A549 (cell line): ENCODE measurements at regions not wholly inside any gene's neighbourhood (a gene's known extent, or its start where the extent isn't known, plus 50 kb on each side); places are given as distances from the start of the nearest gene placed in this dataset.

Experiments
- ATAC-seq, 2 experiments: fragments of 200-7000 bp in 1 of 2; fragments of >200 bp in 1 of 2; cut with Nextera tagmentation in 1 of 2; cut with Tn5 transposase in 1 of 2; 3 replicates each; pipeline versions ENCODE4 v1.8.0 to v1.9.1; 2018 to 2020; ENCODE audit warnings: mild to moderate bottlenecking in 1 of 2, moderate library complexity in 1 of 2
- CTCF ChIA-PET: fragments of 300-600 bp; sonication (Branson Sonifier 250); formaldehyde crosslinking; extraction: SDS; loops from one replicate; lab custom pipeline; 2021; ENCODE audit warnings: antibody characterized with exemption, inconsistent platforms; lab: Yijun Ruan, JAX
- POLR2A ChIA-PET: fragments of 350-600 bp; formaldehyde crosslinking; extraction: SDS; loops from one replicate; lab custom pipeline; 2021; ENCODE audit warnings: antibody characterized with exemption, inconsistent platforms; lab: Yijun Ruan, JAX
- DNase-seq, 2 experiments: peaks; one replicate each; pipeline versions ENCODE4 v3.0.0 to v3.0.0-alpha.2; 2011 to 2016; ENCODE audit warnings: low read depth in 1 of 2, low spot score in 1 of 2
- FAIRE-seq: peaks from 2 replicates; lab custom pipeline; 2011; peaks lifted over from hg19 to GRCh38; lab: Jason Lieb, UNC
- H3K27ac ChIP-seq, 2 experiments: fragments of >200 bp; sonication (Bioruptor Twin); formaldehyde crosslinking; 3 replicates each; pipeline ENCODE4 v1.5.1; 2016 to 2017
- H3K4me1 ChIP-seq: fragments of >200 bp; sonication (Bioruptor Twin); formaldehyde crosslinking; 3 replicates; pipeline ENCODE4 v1.6.1; 2016
- H3K4me2 ChIP-seq: fragments of >200 bp; sonication (Bioruptor Twin); formaldehyde crosslinking; 3 replicates; pipeline ENCODE4 v1.6.1; 2016
- H3K4me3 ChIP-seq: fragments of >200 bp; sonication (Bioruptor Twin); formaldehyde crosslinking; 3 replicates; pipeline ENCODE4 v1.5.1; 2016
- H3K9me3 ChIP-seq: fragments of >200 bp; sonication (Bioruptor Twin); formaldehyde crosslinking; 3 replicates; pipeline ENCODE4 v1.6.1; 2016
- CHD2 ChIP-seq: fragments of 150-350 bp; IDR thresholded peaks from 2 replicates; pipeline ENCODE4 v1.6.1; 2014; ENCODE audit warnings: low read length; ENCODE audit not compliant: partially characterized antibody
- CHD4 ChIP-seq: fragments of 200-600 bp; sonication (generic); IDR thresholded peaks from 2 replicates; pipeline ENCODE4 v1.6.1; 2016; ENCODE audit warnings: antibody characterized with exemption, mild to moderate bottlenecking, borderline replicate concordance
- EHF ChIP-seq: fragments of 250-450 bp; sonication (Bioruptor Pico); IDR thresholded peaks from 2 replicates; pipeline ENCODE4 v1.5.0; 2020; ENCODE audit warnings: mild to moderate bottlenecking
- EHMT2 ChIP-seq: fragments of 200-600 bp; sonication (generic); IDR thresholded peaks from 2 replicates; pipeline ENCODE4 v1.6.1; 2016; ENCODE audit warnings: antibody characterized with exemption, low read depth, mild to moderate bottlenecking, moderate library complexity
- EP300 ChIP-seq, 2 experiments: fragments of >200 bp; sonication (Bioruptor Twin); formaldehyde crosslinking; IDR thresholded peaks; 2 replicates in 1 of 2; 3 replicates in 1 of 2; pipeline ENCODE4 v1.6.1; 2016 to 2017
- ESRRA ChIP-seq: fragments of 150-350 bp; IDR thresholded peaks from 2 replicates; pipeline ENCODE4 v1.6.1; 2014; ENCODE audit warnings: mild to moderate bottlenecking, low read length, borderline replicate concordance
- FOSB ChIP-seq: fragments of 250-450 bp; sonication (Bioruptor Pico); IDR thresholded peaks from 2 replicates; pipeline ENCODE4 v1.5.0; 2020; ENCODE audit warnings: mild to moderate bottlenecking, moderate library complexity
- HEYL ChIP-seq: fragments of 250-450 bp; sonication (Bioruptor Pico); IDR thresholded peaks from 2 replicates; pipeline ENCODE4 v1.8.0; 2021; ENCODE audit warnings: mild to moderate bottlenecking, moderate library complexity
- HOXB13 ChIP-seq: fragments of 250-450 bp; sonication (Bioruptor Pico); IDR thresholded peaks from 2 replicates; pipeline ENCODE4 v1.5.0; 2020; ENCODE audit warnings: low read depth, mild to moderate bottlenecking, moderate library complexity
- HOXB5 ChIP-seq: fragments of 250-450 bp; sonication (Bioruptor Pico); IDR thresholded peaks from 2 replicates; pipeline ENCODE4 v1.5.0; 2020; ENCODE audit warnings: mild to moderate bottlenecking, moderate library complexity
- JUNB ChIP-seq: fragments of >200 bp; sonication (Bioruptor Twin); formaldehyde crosslinking; IDR thresholded peaks from 2 replicates; pipeline ENCODE4 v1.6.1; 2016
- KDM1A ChIP-seq: fragments of 200-600 bp; sonication (generic); IDR thresholded peaks from 2 replicates; pipeline ENCODE4 v1.6.1; 2016; ENCODE audit warnings: low read depth, mild to moderate bottlenecking
- MAFK ChIP-seq: fragments of 450-650 bp; IDR thresholded peaks from 2 replicates; pipeline ENCODE4 v1.6.1; 2014; ENCODE audit not compliant: partially characterized antibody
- MAZ ChIP-seq: fragments of 150-350 bp; IDR thresholded peaks from 2 replicates; pipeline ENCODE4 v1.6.1; 2014; ENCODE audit warnings: antibody characterized with exemption, low read depth, low read length, borderline replicate concordance
- NFE2L2 ChIP-seq: fragments of 150-350 bp; conservative IDR thresholded peaks from 2 replicates; pipeline ENCODE4 v1.6.1; 2014; ENCODE audit warnings: low read length
- NR3C1 ChIP-seq: fragments of >200 bp; sonication (Bioruptor Twin); formaldehyde crosslinking; IDR thresholded peaks from 3 replicates; pipeline ENCODE4 v1.6.1; 2017
- PHF8 ChIP-seq: fragments of 200-600 bp; sonication (generic); IDR thresholded peaks from 2 replicates; pipeline ENCODE4 v1.6.1; 2016; ENCODE audit warnings: low read depth, mild to moderate bottlenecking, antibody characterized with exemption, moderate library complexity, borderline replicate concordance
- SREBF2 ChIP-seq: fragments of 450-650 bp; IDR thresholded peaks from 2 replicates; pipeline ENCODE4 v1.6.1; 2014; ENCODE audit warnings: mild to moderate bottlenecking, moderate library complexity
- TFCP2L1 ChIP-seq: fragments of 250-450 bp; sonication (Bioruptor Pico); IDR thresholded peaks from 2 replicates; pipeline ENCODE4 v1.5.0; 2021; ENCODE audit warnings: mild to moderate bottlenecking
- ZC3H11A ChIP-seq: fragments of 450-650 bp; IDR thresholded peaks from 2 replicates; pipeline ENCODE4 v1.6.1; 2014; ENCODE audit warnings: antibody characterized with exemption, mild to moderate bottlenecking
- ZFP36 ChIP-seq: fragments of 450-650 bp; IDR thresholded peaks from 2 replicates; pipeline ENCODE4 v1.6.1; 2014; ENCODE audit warnings: borderline replicate concordance; ENCODE audit not compliant: partially characterized antibody
- ZNF302 ChIP-seq: fragments of 250-450 bp; sonication (Bioruptor Pico); IDR thresholded peaks from 2 replicates; pipeline ENCODE4 v1.9.0; 2021; ENCODE audit warnings: inconsistent platforms, mild to moderate bottlenecking, moderate library complexity
- ZSCAN20 ChIP-seq: fragments of 250-450 bp; sonication (Bioruptor Pico); IDR thresholded peaks from 2 replicates; pipeline ENCODE4 v1.8.0; 2022; ENCODE audit warnings: mild to moderate bottlenecking, moderate library complexity
- WGBS: methylation state at CpG from one replicate; pipeline ENCODE4 v1.1.6; 2017; ENCODE audit errors: missing lambda C conversion rate; 5-methylcytosine and 5-hydroxymethylcytosine counted together
- TF ChIP-seq, protein P1 (sequence below): fragments of 450-650 bp; IDR thresholded peaks from 2 replicates; pipeline ENCODE4 v1.6.1; 2014; ENCODE audit warnings: antibody characterized with exemption
- TF ChIP-seq, protein P2 (sequence below): fragments of >200 bp; sonication (Bioruptor Twin); formaldehyde crosslinking; IDR thresholded peaks from 3 replicates; pipeline ENCODE4 v1.6.1; 2016
- TF ChIP-seq, protein P3 (sequence below): IDR thresholded peaks from 2 replicates; pipeline ENCODE4 v1.6.1; 2012; ENCODE audit warnings: low read depth, borderline replicate concordance
- TF ChIP-seq, protein P4 (sequence below): fragments of 250-450 bp; sonication (Bioruptor Pico); IDR thresholded peaks from 2 replicates; pipeline ENCODE4 v1.5.0; 2020; ENCODE audit warnings: low read depth, mild to moderate bottlenecking, moderate library complexity

DNA sequence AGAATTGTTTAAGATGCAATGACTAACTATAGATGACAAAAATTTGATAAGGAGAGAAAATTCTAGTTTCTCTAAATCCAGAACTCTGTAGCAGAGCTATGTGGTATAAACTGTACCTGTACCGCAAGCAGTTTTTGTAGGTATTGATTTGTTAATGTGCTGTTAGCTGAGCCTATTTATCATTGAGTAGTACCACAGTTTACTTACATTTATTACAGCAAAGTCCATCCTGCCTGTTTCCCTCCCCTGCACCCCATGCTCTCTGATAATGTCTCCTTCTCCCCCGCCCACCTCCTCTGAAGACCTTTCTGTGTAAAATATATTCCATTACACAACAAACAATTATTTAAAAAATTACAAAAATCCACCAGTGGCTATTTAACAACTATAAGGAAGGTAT, 170.6 kb downstream of the RNF152 start:
- no peak for TF ChIP-seq NR3C1
- no peak for TF ChIP-seq FOSB
- no peak for TF ChIP-seq JUNB
- TF ChIP-seq HOXB13 (CRISPR knock-in tag), result no peak
- Histone ChIP-seq H3K4me1 (no peaks in the 10 kb centered on the region), H3K9me3 (no peaks in the 10 kb centered on the region), H3K4me2 (no peak overlapping the region), H3K4me3 (no peak overlapping the region), H3K27ac (no peak overlapping the region)
- FAIRE-seq (no peak), ATAC-seq (no peak), DNase-seq (no peak)
- WGBS, result 8% methylated on average over 2 of the region's 2 CpGs
- ChIA-PET CTCF (no interaction called here), POLR2A (no interaction called here)

DNA sequence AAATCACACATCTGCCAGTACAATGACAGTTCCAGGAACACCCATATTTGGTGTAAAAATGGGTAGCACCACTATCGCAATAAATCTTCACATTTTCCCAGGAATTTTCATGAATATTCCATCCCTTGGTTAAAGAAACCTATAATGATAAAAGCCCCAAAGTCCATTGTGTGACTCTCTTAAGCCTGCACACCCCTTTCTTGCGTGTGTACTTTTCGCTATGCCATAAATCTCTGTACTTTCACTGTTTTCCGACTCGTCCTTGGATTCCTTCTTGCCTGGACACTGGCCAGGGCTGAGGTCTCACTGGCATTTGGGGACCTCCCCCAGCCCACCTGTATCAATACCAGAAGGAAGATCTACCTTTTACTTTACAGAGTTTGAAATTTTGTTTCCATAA, 172.3 kb downstream of the RNF152 start:
- H3K4me1 ChIP-seq, result no peaks in the 10 kb centered on the region
- WGBS, result 49% methylated on average over 5 of the region's 5 CpGs

DNA sequence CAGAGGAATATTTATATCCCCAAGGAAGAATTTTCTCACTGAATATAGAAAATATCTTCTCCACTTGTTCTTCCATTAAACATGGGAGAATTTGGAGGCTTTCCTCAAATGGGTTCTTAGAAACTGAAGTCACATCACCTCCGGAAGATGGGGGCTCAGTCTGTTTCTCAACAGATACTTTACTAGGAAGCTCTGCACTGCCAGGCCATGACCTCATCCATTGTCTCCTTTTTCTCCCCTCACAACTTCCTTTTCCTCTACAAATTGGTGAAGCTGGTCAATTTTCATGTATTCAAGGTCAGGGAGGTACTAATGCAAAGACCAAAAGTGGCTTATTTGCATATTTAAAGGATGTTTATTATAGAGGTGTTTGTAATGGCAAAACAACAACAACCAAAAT, 173.1 kb downstream of the RNF152 start:
- no peaks in the 10 kb centered on the region for H3K9me3 ChIP-seq
- H3K4me2 ChIP-seq, result no peak overlapping the region
- 38% methylated on average over 1 of the region's 1 CpG for WGBS
- no peaks in the 10 kb centered on the region for H3K4me1 ChIP-seq
- DNase-seq (no peak), FAIRE-seq (no peak), ATAC-seq (no peak)
- no peak overlapping the region for H3K27ac ChIP-seq
- H3K4me3 ChIP-seq, result no peak overlapping the region
- ChIA-PET POLR2A (no interaction called here), CTCF (no interaction called here)
- TF ChIP-seq ZSCAN20 (CRISPR knock-in tag), result no peak
- TF ChIP-seq EP300 (IDR thresholded peaks at IDR 0.05), result no peak
- TF ChIP-seq HEYL (CRISPR knock-in tag), result no peak
- TF ChIP-seq ZNF302 (CRISPR knock-in tag), result no peak
- no peak for TF ChIP-seq EHF (CRISPR knock-in tag)
- TF ChIP-seq MAFK, result no peak
- no peak for TF ChIP-seq JUNB
- TF ChIP-seq ESRRA, result no peak
- TF ChIP-seq, protein P1, sequence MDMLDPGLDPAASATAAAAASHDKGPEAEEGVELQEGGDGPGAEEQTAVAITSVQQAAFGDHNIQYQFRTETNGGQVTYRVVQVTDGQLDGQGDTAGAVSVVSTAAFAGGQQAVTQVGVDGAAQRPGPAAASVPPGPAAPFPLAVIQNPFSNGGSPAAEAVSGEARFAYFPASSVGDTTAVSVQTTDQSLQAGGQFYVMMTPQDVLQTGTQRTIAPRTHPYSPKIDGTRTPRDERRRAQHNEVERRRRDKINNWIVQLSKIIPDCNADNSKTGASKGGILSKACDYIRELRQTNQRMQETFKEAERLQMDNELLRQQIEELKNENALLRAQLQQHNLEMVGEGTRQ, result no peak
- no peak for TF ChIP-seq ZFP36
- no peak for TF ChIP-seq EHMT2
- no peak for TF ChIP-seq MAZ
- no peak for TF ChIP-seq CHD2
- TF ChIP-seq, protein P2, sequence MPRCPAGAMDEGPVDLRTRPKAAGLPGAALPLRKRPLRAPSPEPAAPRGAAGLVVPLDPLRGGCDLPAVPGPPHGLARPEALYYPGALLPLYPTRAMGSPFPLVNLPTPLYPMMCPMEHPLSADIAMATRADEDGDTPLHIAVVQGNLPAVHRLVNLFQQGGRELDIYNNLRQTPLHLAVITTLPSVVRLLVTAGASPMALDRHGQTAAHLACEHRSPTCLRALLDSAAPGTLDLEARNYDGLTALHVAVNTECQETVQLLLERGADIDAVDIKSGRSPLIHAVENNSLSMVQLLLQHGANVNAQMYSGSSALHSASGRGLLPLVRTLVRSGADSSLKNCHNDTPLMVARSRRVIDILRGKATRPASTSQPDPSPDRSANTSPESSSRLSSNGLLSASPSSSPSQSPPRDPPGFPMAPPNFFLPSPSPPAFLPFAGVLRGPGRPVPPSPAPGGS, result no peak
- TF ChIP-seq CHD4, result no peak

More for the DNA sequence above, 172.3 kb downstream of the RNF152 start:
- TF ChIP-seq NFE2L2 (no peak), EHF (CRISPR knock-in tag) (no peak), KDM1A (no peak), ZC3H11A (no peak), PHF8 (no peak), TFCP2L1 (CRISPR knock-in tag) (no peak), SREBF2 (no peak), HOXB5 (no peak), EHMT2 (no peak)
- TF ChIP-seq, protein P3, sequence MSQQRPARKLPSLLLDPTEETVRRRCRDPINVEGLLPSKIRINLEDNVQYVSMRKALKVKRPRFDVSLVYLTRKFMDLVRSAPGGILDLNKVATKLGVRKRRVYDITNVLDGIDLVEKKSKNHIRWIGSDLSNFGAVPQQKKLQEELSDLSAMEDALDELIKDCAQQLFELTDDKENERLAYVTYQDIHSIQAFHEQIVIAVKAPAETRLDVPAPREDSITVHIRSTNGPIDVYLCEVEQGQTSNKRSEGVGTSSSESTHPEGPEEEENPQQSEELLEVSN, result no peak
- TF ChIP-seq, protein P4, sequence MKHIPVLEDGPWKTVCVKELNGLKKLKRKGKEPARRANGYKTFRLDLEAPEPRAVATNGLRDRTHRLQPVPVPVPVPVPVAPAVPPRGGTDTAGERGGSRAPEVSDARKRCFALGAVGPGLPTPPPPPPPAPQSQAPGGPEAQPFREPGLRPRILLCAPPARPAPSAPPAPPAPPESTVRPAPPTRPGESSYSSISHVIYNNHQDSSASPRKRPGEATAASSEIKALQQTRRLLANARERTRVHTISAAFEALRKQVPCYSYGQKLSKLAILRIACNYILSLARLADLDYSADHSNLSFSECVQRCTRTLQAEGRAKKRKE (CRISPR knock-in tag), result no peak
- ATAC-seq, result no peak
- no peak overlapping the region for H3K27ac ChIP-seq
- no peak overlapping the region for H3K4me3 ChIP-seq
- no peak for DNase-seq
- FAIRE-seq, result no peak
- ChIA-PET CTCF (no interaction called here), POLR2A (no interaction called here)
- H3K4me2 ChIP-seq, result no peak overlapping the region
- no peaks in the 10 kb centered on the region for H3K9me3 ChIP-seq
